GM21423 (cell line): ENCODE measurements at regions not wholly inside any gene's neighbourhood (a gene's known extent, or its start where the extent isn't known, plus 50 kb on each side); places are given as distances from the start of the nearest gene placed in this dataset.

Experiments
- ATAC-seq: cut with Tn5 transposase; IDR thresholded peaks from one replicate; pipeline ENCODE4 v1.9.1; 2021; ENCODE audit warnings: mild to moderate bottlenecking, moderate library complexity; ENCODE audit not compliant: unreplicated experiment

- no peak for ATAC-seq
Observed at GRCh38 chr6:44530910-44531234, 143.4 kb downstream of the CDC5L start.

- no peak for ATAC-seq
Observed at GRCh38 chr6:44531442-44532015, 144.0 kb downstream of the CDC5L start.

GRCh38 chr6:44533421-44533820 lies 145.9 kb downstream of the CDC5L start:
- ATAC-seq = no peak

- ATAC-seq = no peak
Observed at GRCh38 chr6:44534291-44534690, 146.8 kb downstream of the CDC5L start.

GRCh38 chr6:44535446-44535845 lies 147.9 kb downstream of the CDC5L start:
- ATAC-seq = no peak

GRCh38 chr6:44535967-44536366 lies 148.5 kb downstream of the CDC5L start:
- ATAC-seq = no peak

GRCh38 chr6:44537306-44538049 lies 150.0 kb downstream of the CDC5L start:
- ATAC-seq = no peak

GRCh38 chr6:44538131-44538806 lies 150.8 kb downstream of the CDC5L start:
- no peak for ATAC-seq

- no peak for ATAC-seq
Observed at GRCh38 chr6:44538807-44539201, 151.3 kb downstream of the CDC5L start.

GRCh38 chr6:44539701-44540355 lies 152.3 kb downstream of the CDC5L start:
- ATAC-seq = no peak

GRCh38 chr6:44540881-44541280 lies 153.4 kb downstream of the CDC5L start:
- no peak for ATAC-seq

- no peak for ATAC-seq
Observed at GRCh38 chr6:44542401-44543116, 155.1 kb downstream of the CDC5L start.

- ATAC-seq = no peak
Observed at GRCh38 chr6:44543664-44544063, 156.2 kb downstream of the CDC5L start.

GRCh38 chr6:44545224-44545623 lies 157.7 kb downstream of the CDC5L start:
- ATAC-seq = no peak

GRCh38 chr6:44548319-44548718 lies 160.8 kb downstream of the CDC5L start:
- no peak for ATAC-seq

- no peak for ATAC-seq
Observed at GRCh38 chr6:44549516-44549915, 162.0 kb downstream of the CDC5L start.

GRCh38 chr6:44554194-44554593 lies 166.7 kb downstream of the CDC5L start:
- ATAC-seq = no peak

- ATAC-seq = no peak
Observed at GRCh38 chr6:44554861-44555260, 167.4 kb downstream of the CDC5L start.

- no peak for ATAC-seq
Observed at GRCh38 chr6:44556046-44556445, 168.5 kb downstream of the CDC5L start.

GRCh38 chr6:44558024-44558831 lies 170.7 kb downstream of the CDC5L start:
- no peak for ATAC-seq
